ENCODE measurements at regions not wholly inside any gene's neighbourhood (a gene's known extent, or its start where the extent isn't known, plus 50 kb on each side); places are given as distances from the start of the nearest gene placed in this dataset.

DNA sequence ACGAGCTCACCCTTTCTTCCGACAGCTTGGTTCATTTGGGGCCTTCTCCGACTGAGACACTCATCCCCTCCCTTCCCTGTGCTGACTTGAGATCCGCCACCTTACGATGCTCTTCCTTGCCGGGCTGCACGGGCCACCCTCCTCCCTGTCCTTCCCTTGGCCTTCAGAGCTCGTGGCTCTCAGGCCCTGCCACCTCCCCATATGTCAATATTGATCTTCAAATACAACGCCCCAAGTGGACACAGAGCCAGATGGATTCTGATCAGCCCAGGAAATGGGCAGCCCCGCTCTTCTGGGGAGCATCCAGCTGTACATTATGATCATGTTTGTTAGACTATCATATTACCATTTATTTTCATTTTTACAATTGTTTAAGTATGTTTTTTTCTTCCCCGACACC is 812.8 kb downstream of the TBC1D22A start:
- DNase-seq (ENCODE audit: low spot score): no peak
- TF ChIP-seq, protein P1, sequence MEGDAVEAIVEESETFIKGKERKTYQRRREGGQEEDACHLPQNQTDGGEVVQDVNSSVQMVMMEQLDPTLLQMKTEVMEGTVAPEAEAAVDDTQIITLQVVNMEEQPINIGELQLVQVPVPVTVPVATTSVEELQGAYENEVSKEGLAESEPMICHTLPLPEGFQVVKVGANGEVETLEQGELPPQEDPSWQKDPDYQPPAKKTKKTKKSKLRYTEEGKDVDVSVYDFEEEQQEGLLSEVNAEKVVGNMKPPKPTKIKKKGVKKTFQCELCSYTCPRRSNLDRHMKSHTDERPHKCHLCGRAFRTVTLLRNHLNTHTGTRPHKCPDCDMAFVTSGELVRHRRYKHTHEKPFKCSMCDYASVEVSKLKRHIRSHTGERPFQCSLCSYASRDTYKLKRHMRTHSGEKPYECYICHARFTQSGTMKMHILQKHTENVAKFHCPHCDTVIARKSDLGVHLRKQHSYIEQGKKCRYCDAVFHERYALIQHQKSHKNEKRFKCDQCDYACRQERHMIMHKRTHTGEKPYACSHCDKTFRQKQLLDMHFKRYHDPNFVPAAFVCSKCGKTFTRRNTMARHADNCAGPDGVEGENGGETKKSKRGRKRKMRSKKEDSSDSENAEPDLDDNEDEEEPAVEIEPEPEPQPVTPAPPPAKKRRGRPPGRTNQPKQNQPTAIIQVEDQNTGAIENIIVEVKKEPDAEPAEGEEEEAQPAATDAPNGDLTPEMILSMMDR (IDR thresholded peaks at IDR 0.05; ENCODE audit: extremely low read depth, missing control alignments): no peak

DNA sequence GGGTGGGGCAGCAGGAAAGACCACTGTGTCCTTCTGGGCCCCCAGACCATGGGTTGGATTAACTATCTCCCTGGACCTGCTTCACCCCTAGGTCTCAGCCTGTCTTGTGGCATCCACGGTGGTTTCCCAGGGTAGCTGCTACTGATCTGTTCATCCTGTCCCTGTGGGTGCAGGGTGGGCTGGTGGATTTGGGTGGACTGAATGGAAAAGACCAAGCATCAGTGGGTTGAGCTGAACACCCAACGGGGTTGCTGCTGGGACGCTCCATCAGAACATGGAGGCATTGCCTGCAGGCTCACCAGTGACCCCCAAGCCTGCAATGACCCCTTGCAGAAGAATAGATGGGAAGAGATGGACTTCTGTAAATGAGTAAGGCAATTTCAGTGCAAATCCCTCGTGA is 812.1 kb downstream of the TBC1D22A start:
- TF ChIP-seq, protein P1 (IDR thresholded peaks at IDR 0.05; ENCODE audit: extremely low read depth, missing control alignments): no peak
- no peak for DNase-seq (ENCODE audit: low spot score)

DNA sequence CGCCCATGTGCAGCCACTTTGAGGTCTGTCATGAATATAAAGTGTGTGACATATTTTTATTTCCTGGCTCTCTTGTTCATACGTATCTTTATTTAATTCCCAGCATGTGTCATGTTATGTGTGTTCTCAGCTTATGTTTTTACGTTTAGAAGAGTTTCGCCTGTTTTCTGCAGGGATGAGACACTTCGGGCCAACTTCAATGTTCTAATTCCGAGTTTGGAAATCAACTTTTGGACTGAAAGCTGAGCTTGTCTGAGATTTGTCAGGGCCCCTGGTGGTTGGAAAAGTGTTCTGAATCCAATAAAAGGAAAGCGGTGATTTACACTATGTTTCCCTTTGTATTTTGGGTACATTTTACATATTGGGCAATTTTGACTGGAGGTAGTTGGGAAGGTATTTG is 810.7 kb downstream of the TBC1D22A start:
- DNase-seq (ENCODE audit: low spot score): no peak
- TF ChIP-seq, protein P1 (IDR thresholded peaks at IDR 0.05; ENCODE audit: extremely low read depth, missing control alignments): no peak

DNA sequence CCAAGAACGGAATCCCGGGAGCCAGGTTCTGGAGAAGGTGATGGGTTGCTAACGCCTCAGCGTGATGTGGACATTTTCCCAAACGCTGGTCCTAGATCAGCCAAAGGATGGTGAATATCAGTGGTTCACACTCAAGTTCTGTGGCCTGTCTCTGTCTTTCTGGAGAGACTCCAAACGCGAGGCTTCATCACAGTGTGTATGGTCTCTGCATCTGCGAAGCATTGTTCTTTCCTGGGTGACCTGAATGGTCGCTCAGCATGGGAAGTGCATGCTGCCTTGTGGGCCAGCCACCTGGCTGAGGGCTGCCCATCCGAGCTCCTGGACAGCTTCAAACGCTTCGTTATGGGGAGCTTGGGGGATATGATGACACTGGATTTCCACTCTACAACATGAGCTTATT is 810.0 kb downstream of the TBC1D22A start:
- TF ChIP-seq, protein P1 (IDR thresholded peaks at IDR 0.05; ENCODE audit: extremely low read depth, missing control alignments): no peak
- DNase-seq (ENCODE audit: low spot score): no peak

DNA sequence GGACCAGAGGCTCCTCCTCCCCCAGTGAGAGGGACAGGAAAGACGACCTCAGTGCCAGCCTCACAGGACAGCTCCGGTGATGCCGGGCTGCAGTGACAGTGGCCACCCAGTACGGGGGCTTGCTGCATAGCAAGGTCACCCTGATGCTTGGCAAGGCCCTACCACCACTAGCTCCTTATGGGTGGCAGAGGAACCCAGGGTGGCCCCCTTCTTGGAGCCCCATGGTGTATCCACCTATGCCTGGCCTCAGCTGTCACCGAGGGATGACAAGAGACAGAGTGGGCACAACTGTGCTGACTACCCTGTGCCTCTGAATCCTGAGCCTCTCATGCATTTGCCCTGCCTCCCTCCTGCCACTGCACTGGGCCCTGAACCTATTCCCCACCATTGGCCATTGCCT is 809.2 kb downstream of the TBC1D22A start:
- TF ChIP-seq, protein P1 (IDR thresholded peaks at IDR 0.05; ENCODE audit: extremely low read depth, missing control alignments): no peak
- no peak for DNase-seq (ENCODE audit: low spot score)

DNA sequence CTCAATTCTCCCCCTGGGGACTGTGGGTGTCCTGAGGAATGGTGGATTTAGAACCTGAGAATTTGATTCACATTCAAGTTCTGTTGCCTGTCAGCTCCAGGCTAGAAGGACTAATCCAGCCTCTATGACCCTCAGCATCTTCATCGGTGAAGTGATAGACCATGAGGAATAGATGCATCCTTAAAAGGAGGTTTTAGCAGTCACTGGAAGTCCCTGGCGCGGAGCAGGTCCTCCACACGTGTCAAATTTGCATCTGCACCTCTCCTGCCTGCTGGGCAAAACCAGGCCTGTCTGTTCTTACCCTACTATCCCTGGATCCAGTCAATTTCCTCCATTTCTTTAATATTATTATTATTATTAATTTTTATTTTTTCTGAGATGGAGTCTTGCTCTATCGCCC is 808.4 kb downstream of the TBC1D22A start:
- TF ChIP-seq, protein P1 (IDR thresholded peaks at IDR 0.05; ENCODE audit: extremely low read depth, missing control alignments): no peak
- DNase-seq (ENCODE audit: low spot score): no peak

DNA sequence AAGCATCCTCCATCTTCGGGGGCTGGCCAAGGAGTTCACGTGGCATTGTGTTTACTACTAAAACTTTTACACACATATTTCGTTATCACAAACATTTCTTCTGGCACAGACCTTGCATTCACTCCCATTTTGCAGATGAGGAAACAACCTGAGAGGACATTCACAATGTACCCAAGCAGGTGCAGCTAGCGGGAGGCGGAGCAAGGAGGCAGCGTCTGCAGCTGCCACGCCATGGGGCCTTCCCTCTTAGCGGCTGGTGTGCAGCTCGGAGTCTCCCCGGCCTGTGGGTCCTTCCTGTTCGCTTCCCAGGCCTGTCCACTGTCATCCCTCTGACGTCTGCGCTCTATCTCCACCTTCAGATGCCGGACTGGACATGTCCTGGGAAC is 807.8 kb downstream of the TBC1D22A start:
- TF ChIP-seq, protein P1 (IDR thresholded peaks at IDR 0.05; ENCODE audit: extremely low read depth, missing control alignments): no peak
- no peak for DNase-seq (ENCODE audit: low spot score)

Data from GM20000 (cell line).